CD14-positive monocyte (primary cell): ENCODE measurements at regions not wholly inside any gene's neighbourhood (a gene's known extent, or its start where the extent isn't known, plus 50 kb on each side); places are given as distances from the start of the nearest gene placed in this dataset.

ENCODE experiments used
- DNase-seq, 3 donors: peaks; one replicate each; pipeline ENCODE4 v3.0.0-alpha.2; 2011 to 2022
- H2AFZ ChIP-seq: 2 replicates; pipeline ENCODE4 v1.6.0; 2012; ENCODE audit warnings: mild to moderate bottlenecking, low read depth, low read length, inconsistent platforms; ENCODE audit not compliant: insufficient read depth, poor library complexity, severe bottlenecking
- H3K27ac ChIP-seq, 2 donors: 1 replicate in 1 of 2; 2 replicates in 1 of 2; pipeline ENCODE4 v1.5.1; 2012 to 2013; ENCODE audit warnings: low read length in 2 of 2, control low read depth in 1 of 2, inconsistent platforms in 1 of 2, low read depth in 1 of 2, mild to moderate bottlenecking in 1 of 2
- H3K27me3 ChIP-seq, 2 donors: one replicate each; pipeline versions ENCODE4 v1.6.0 to v1.6.1; 2011 to 2013; ENCODE audit warnings: low read length in 2 of 2; ENCODE audit not compliant: control insufficient read depth in 2 of 2, insufficient read depth in 2 of 2
- H3K36me3 ChIP-seq, 2 donors: replicated peaks in 1 of 2; 1 replicate in 1 of 2; 2 replicates in 1 of 2; pipeline versions ENCODE4 v1.5.1 to v1.6.1; 2012 to 2013; ENCODE audit warnings: low read length in 2 of 2, control low read depth in 1 of 2, inconsistent platforms in 1 of 2, mild to moderate bottlenecking in 1 of 2; ENCODE audit not compliant: insufficient read depth in 2 of 2, control insufficient read depth in 1 of 2
- H3K4me1 ChIP-seq, 2 donors: 1 replicate in 1 of 2; 2 replicates in 1 of 2; pipeline versions ENCODE4 v1.5.1 to v1.6.1; 2012 to 2013; ENCODE audit warnings: low read length in 2 of 2, control low read depth in 1 of 2, inconsistent platforms in 1 of 2, mild to moderate bottlenecking in 1 of 2, moderate library complexity in 1 of 2; ENCODE audit not compliant: insufficient read depth in 2 of 2, control insufficient read depth in 1 of 2
- H3K4me2 ChIP-seq: replicated peaks from 2 replicates; pipeline ENCODE3; 2012; ENCODE audit warnings: low read length, moderate library complexity, mild to moderate bottlenecking; ENCODE audit not compliant: poor library complexity, severe bottlenecking; ENCODE audit errors: extremely low read depth
- H3K4me3 ChIP-seq, 3 experiments: fragments of 200-600 bp in 1 of 3; sonication (generic) in 1 of 3; replicated peaks in 1 of 3; 1 replicate in 2 of 3; 2 replicates in 1 of 3; pipeline ENCODE4 v1.5.1; 2011 to 2013; ENCODE audit warnings: low read length in 3 of 3, mild to moderate bottlenecking in 3 of 3, control low read depth in 2 of 3, low read depth in 2 of 3, inconsistent platforms in 1 of 3, moderate library complexity in 1 of 3
- H3K79me2 ChIP-seq: 2 replicates; pipeline ENCODE4 v1.6.0; 2012; ENCODE audit warnings: mild to moderate bottlenecking, control low read depth, inconsistent platforms, low read length, moderate library complexity; ENCODE audit not compliant: insufficient read depth
- H3K9ac ChIP-seq: 2 replicates; pipeline ENCODE4 v1.6.0; 2017; ENCODE audit warnings: low read length, mild to moderate bottlenecking; ENCODE audit not compliant: insufficient read depth, poor library complexity, severe bottlenecking
- H3K9me3 ChIP-seq, 2 donors: replicated peaks in 1 of 2; 1 replicate in 1 of 2; 2 replicates in 1 of 2; pipeline versions ENCODE4 v1.5.1 to v1.6.1; 2012 to 2013; ENCODE audit warnings: low read length in 2 of 2, control low read depth in 1 of 2; ENCODE audit not compliant: control insufficient read depth in 1 of 2, insufficient read depth in 1 of 2
- H4K20me1 ChIP-seq: 2 replicates; pipeline ENCODE4 v1.6.0; 2012; ENCODE audit warnings: mild to moderate bottlenecking, low read length, control low read depth, moderate library complexity; ENCODE audit not compliant: insufficient read depth
- H3K27ac Mint-ChIP-seq, 7 donors: one replicate each; pipeline ENCODE4 v1.8.0; 2020; ENCODE audit warnings: mild to moderate bottlenecking in 7 of 7, mixed read lengths in 7 of 7, moderate library complexity in 6 of 7, inconsistent platforms in 2 of 7
- H3K27me3 Mint-ChIP-seq, 3 donors: one replicate each; pipeline ENCODE4 v1.8.0; 2021 to 2022; ENCODE audit warnings: low read depth in 3 of 3, mild to moderate bottlenecking in 3 of 3, mixed read lengths in 3 of 3, moderate library complexity in 3 of 3, inconsistent platforms in 1 of 3
- H3K36me3 Mint-ChIP-seq, 2 donors: one replicate each; pipeline ENCODE4 v1.8.0; 2020; ENCODE audit warnings: mixed read lengths in 2 of 2, inconsistent platforms in 1 of 2, mild to moderate bottlenecking in 1 of 2
- H3K4me1 Mint-ChIP-seq: one replicate; pipeline ENCODE4 v1.8.0; 2020; ENCODE audit warnings: mild to moderate bottlenecking, mixed read lengths
- H3K4me3 Mint-ChIP-seq, 2 donors: one replicate each; pipeline ENCODE4 v1.8.0; 2020; ENCODE audit warnings: mild to moderate bottlenecking in 2 of 2, mixed read lengths in 2 of 2, moderate library complexity in 1 of 2
- H3K9me3 Mint-ChIP-seq, 7 donors: one replicate each; pipeline ENCODE4 v1.8.0; 2020 to 2022; ENCODE audit warnings: mixed read lengths in 7 of 7, mild to moderate bottlenecking in 6 of 7, moderate library complexity in 6 of 7, inconsistent platforms in 2 of 7
- CTCF ChIP-seq: fragments of 200-600 bp; IDR thresholded peaks from one replicate; pipeline ENCODE4 v1.8.0; 2022; ENCODE audit warnings: antibody characterized with exemption, mild to moderate bottlenecking
- WGBS: methylation state at CpG from one replicate; pipeline ENCODE4 v1.1.5; 2013; ENCODE audit warnings: missing lambda C conversion rate; ENCODE audit not compliant: insufficient coverage; 5-methylcytosine and 5-hydroxymethylcytosine counted together
- intact Hi-C, 2 donors: fragments of 100-400 bp; cut with micrococcal nuclease; formaldehyde crosslinking; loops; one replicate each; pipeline versions ENCODE4 v1.15.0 to v1.15.1; 2023

DNA sequence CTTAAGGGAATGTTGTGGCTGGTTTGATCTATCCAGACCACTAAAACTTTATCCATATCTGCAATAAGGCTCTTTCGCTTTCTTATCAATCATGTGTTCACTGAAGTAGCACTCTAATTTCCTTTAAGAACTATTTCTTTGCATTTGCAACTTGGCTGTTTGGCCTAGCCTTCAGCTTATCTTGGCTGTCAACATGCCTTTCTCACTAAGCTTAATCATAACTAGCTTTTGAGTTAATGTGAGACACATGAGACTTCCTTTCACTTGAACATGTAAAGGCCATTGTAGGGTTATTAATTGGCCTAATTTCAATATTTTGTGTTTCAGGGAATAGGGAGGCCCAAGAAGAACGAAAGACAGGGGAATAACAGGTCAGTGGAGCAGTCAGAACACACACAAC lies 124.7 kb downstream of the TNFSF18 start:
- no peaks in the 10 kb centered on the region for H3K36me3 Mint-ChIP-seq
- Histone ChIP-seq H3K79me2 (no peaks in the 10 kb centered on the region), H3K27me3 (no peaks in the 10 kb centered on the region), H2AFZ (no peak overlapping the region), H3K36me3 (no peaks in the 10 kb centered on the region), H3K4me1 (no peaks in the 10 kb centered on the region), H3K27ac (no peak overlapping the region), H3K9me3 (no peaks in the 10 kb centered on the region), H3K9ac (no peak overlapping the region), H3K4me2 (no peak overlapping the region), H4K20me1 (no peaks in the 10 kb centered on the region), H3K4me3 (no peak overlapping the region)
- WGBS = 100% methylated on average over 1 of the region's 2 CpGs
- peaks cover 0 to 2% (median 0%) of the 10 kb centered on the region in 7 donors for H3K9me3 Mint-ChIP-seq
- no peak overlapping the region for H3K27ac Mint-ChIP-seq
- no peak for TF ChIP-seq CTCF
- no peaks in the 10 kb centered on the region for H3K4me1 Mint-ChIP-seq
- H3K27me3 Mint-ChIP-seq = peaks cover 0 to 1% (median 0%) of the 10 kb centered on the region in 3 donors
- no peak overlapping the region for H3K4me3 Mint-ChIP-seq
- no peak for DNase-seq
- intact Hi-C loops = no loop called here

DNA sequence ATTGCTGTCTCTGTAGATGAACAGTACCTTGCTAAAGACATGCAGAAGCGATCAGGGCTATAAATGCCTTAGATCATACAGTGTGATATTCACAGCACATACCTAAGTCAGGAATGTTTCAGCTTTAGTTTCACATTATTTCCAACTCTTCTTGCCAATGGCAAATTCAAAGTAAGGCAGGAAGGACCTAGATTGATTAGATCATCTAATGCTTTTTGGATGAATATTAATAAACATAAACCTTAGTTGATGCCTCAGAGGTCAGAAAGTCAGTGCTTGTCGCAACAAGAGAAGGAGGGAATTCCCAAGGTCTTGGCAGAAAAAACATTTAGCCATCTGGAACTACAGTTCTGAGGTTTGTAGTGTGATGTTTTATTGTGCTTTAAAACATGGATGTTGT lies 122.3 kb downstream of the TNFSF18 start:
- Mint-ChIP-seq H3K36me3 (no peaks in the 10 kb centered on the region), H3K9me3 (peaks cover 0 to 2% (median 0%) of the 10 kb centered on the region in 7 donors), H3K4me1 (peaks cover 3% of the 10 kb centered on the region), H3K27ac (no peak overlapping the region), H3K27me3 (peaks cover 0 to 1% (median 0%) of the 10 kb centered on the region in 3 donors), H3K4me3 (no peak overlapping the region)
- H2AFZ ChIP-seq = no peak overlapping the region
- no peaks in the 10 kb centered on the region for H3K36me3 ChIP-seq
- intact Hi-C loops = no loop called here
- H3K79me2 ChIP-seq = no peaks in the 10 kb centered on the region
- TF ChIP-seq CTCF = no peak
- H3K4me3 ChIP-seq = no peak overlapping the region
- H3K9ac ChIP-seq = no peak overlapping the region
- WGBS = no CpG with 5 or more reads among the region's 2 CpGs
- no peaks in the 10 kb centered on the region for H3K27me3 ChIP-seq
- H3K4me2 ChIP-seq = no peak overlapping the region
- H3K9me3 ChIP-seq = no peaks in the 10 kb centered on the region
- H3K4me1 ChIP-seq = peaks cover under 1 to 2% of the 10 kb centered on the region in 2 donors
- H4K20me1 ChIP-seq = no peaks in the 10 kb centered on the region
- DNase-seq = no peak
- no peak overlapping the region for H3K27ac ChIP-seq
